ENCODE measurements at regions not wholly inside any gene's neighbourhood (a gene's known extent, or its start where the extent isn't known, plus 50 kb on each side); places are given as distances from the start of the nearest gene placed in this dataset.

- Histone ChIP-seq H3K9me2 (replicated peaks; ENCODE audit: insufficient read depth, low read length) (no peaks in the 10 kb centered on the region), H3K27me3 (replicated peaks; ENCODE audit: insufficient read depth, low read length) (no peaks in the 10 kb centered on the region), H3K4me1 (ENCODE audit: low read length) (peaks cover 4% of the 10 kb centered on the region; the same call in 1 of the 2 replicates), H3K9me3 (replicated peaks; ENCODE audit: insufficient read depth, low read length) (no peaks in the 10 kb centered on the region), H3K4me3 (ENCODE audit: low read length) (no peak overlapping the region), H3F3A (ENCODE audit: insufficient read depth, low read length) (no peaks in the 10 kb centered on the region), H4K20me1 (ENCODE audit: insufficient read depth, low read length) (no peaks in the 10 kb centered on the region), H3K79me2 (ENCODE audit: low read length) (no peaks in the 10 kb centered on the region), H3K9ac (ENCODE audit: low read length) (no peak overlapping the region), H3K4me2 (ENCODE audit: low read depth, low read length) (no peak overlapping the region), H3K27ac (ENCODE audit: low read length) (no peak overlapping the region), H2AFZ (ENCODE audit: low read length) (no peak overlapping the region), H3K36me3 (replicated peaks; ENCODE audit: insufficient read depth, low read length) (no peaks in the 10 kb centered on the region)
- TF ChIP-seq EZH2 (optimal IDR thresholded peaks at IDR 0.05; ENCODE audit: low read depth, low read length) (no peak), CTCF (IDR thresholded peaks at IDR 0.05; ENCODE audit: low read length) (no peak), EZH2phosphoT487 (IDR thresholded peaks at IDR 0.05; ENCODE audit: low read length) (no peak)
- no peak for DNase-seq
These were observed 1031.8 kb upstream of the NR2F2 start for GRCh38 chr15:95298729-95299128.

- Histone ChIP-seq H3F3A (ENCODE audit: insufficient read depth, low read length) (no peaks in the 10 kb centered on the region), H3K9me2 (replicated peaks; ENCODE audit: insufficient read depth, low read length) (no peaks in the 10 kb centered on the region), H4K20me1 (ENCODE audit: insufficient read depth, low read length) (no peaks in the 10 kb centered on the region), H3K79me2 (ENCODE audit: low read length) (no peaks in the 10 kb centered on the region), H3K4me3 (ENCODE audit: low read length) (no peak overlapping the region), H3K9ac (ENCODE audit: low read length) (no peak overlapping the region), H3K36me3 (replicated peaks; ENCODE audit: insufficient read depth, low read length) (no peaks in the 10 kb centered on the region), H3K4me1 (ENCODE audit: low read length) (peaks cover 4% of the 10 kb centered on the region; the same call in 1 of the 2 replicates), H3K9me3 (replicated peaks; ENCODE audit: insufficient read depth, low read length) (no peaks in the 10 kb centered on the region), H2AFZ (ENCODE audit: low read length) (no peak overlapping the region), H3K4me2 (ENCODE audit: low read depth, low read length) (no peak overlapping the region), H3K27ac (ENCODE audit: low read length) (no peak overlapping the region), H3K27me3 (replicated peaks; ENCODE audit: insufficient read depth, low read length) (no peaks in the 10 kb centered on the region)
- no peak for DNase-seq
- TF ChIP-seq EZH2 (optimal IDR thresholded peaks at IDR 0.05; ENCODE audit: low read depth, low read length) (no peak), CTCF (IDR thresholded peaks at IDR 0.05; ENCODE audit: low read length) (no peak), EZH2phosphoT487 (IDR thresholded peaks at IDR 0.05; ENCODE audit: low read length) (no peak)
These were observed 1029.5 kb upstream of the NR2F2 start for GRCh38 chr15:95300958-95301357.

- Histone ChIP-seq H2AFZ (ENCODE audit: low read length) (no peak overlapping the region), H3K9me2 (replicated peaks; ENCODE audit: insufficient read depth, low read length) (no peaks in the 10 kb centered on the region), H3K4me2 (ENCODE audit: low read depth, low read length) (no peak overlapping the region), H3K27me3 (replicated peaks; ENCODE audit: insufficient read depth, low read length) (no peaks in the 10 kb centered on the region), H3K79me2 (ENCODE audit: low read length) (no peaks in the 10 kb centered on the region), H3F3A (ENCODE audit: insufficient read depth, low read length) (no peaks in the 10 kb centered on the region), H3K9me3 (replicated peaks; ENCODE audit: insufficient read depth, low read length) (no peaks in the 10 kb centered on the region), H3K27ac (ENCODE audit: low read length) (no peak overlapping the region), H3K4me3 (ENCODE audit: low read length) (no peak overlapping the region), H4K20me1 (ENCODE audit: insufficient read depth, low read length) (no peaks in the 10 kb centered on the region), H3K36me3 (replicated peaks; ENCODE audit: insufficient read depth, low read length) (no peaks in the 10 kb centered on the region), H3K9ac (ENCODE audit: low read length) (no peak overlapping the region), H3K4me1 (ENCODE audit: low read length) (peaks cover 4% of the 10 kb centered on the region; the same call in 1 of the 2 replicates)
- no peak for TF ChIP-seq EZH2 (optimal IDR thresholded peaks at IDR 0.05; ENCODE audit: low read depth, low read length)
- TF ChIP-seq EZH2phosphoT487 (IDR thresholded peaks at IDR 0.05; ENCODE audit: low read length) = no peak
- TF ChIP-seq CTCF (IDR thresholded peaks at IDR 0.05; ENCODE audit: low read length) = no peak
- no peak for DNase-seq
These were observed 1028.3 kb upstream of the NR2F2 start for GRCh38 chr15:95302206-95302605.

Measured in MM.1S (cell line).